MM.1S (cell line): ENCODE measurements at regions not wholly inside any gene's neighbourhood (a gene's known extent, or its start where the extent isn't known, plus 50 kb on each side); places are given as distances from the start of the nearest gene placed in this dataset.

Source experiments
- DNase-seq: peaks from one replicate; pipeline ENCODE4 v3.0.0-alpha.2; 2015
- H2AFZ ChIP-seq: fragments of 300-600 bp; sonication (generic); 2 replicates; pipeline ENCODE4 v1.6.0; 2016; ENCODE audit warnings: antibody characterized with exemption, low read length
- H3F3A ChIP-seq: fragments of 300-600 bp; sonication (generic); 2 replicates; pipeline ENCODE4 v1.6.1; 2016; ENCODE audit warnings: mild to moderate bottlenecking, antibody characterized with exemption, low read length, moderate library complexity, mixed read lengths; ENCODE audit not compliant: insufficient read depth
- H3K27ac ChIP-seq: fragments of 300-600 bp; sonication (generic); 2 replicates; pipeline ENCODE4 v1.5.1; 2016; ENCODE audit warnings: mild to moderate bottlenecking, low read length
- H3K27me3 ChIP-seq: fragments of 300-600 bp; sonication (generic); replicated peaks from 2 replicates; pipeline ENCODE4 v1.6.0; 2016; ENCODE audit warnings: low read length; ENCODE audit not compliant: insufficient read depth
- H3K36me3 ChIP-seq: fragments of 300-600 bp; sonication (generic); replicated peaks from 2 replicates; pipeline ENCODE4 v1.6.1; 2016; ENCODE audit warnings: mild to moderate bottlenecking, low read length, mixed read lengths; ENCODE audit not compliant: insufficient read depth
- H3K4me1 ChIP-seq: fragments of 300-600 bp; sonication (generic); 2 replicates; pipeline ENCODE4 v1.6.1; 2016; ENCODE audit warnings: low read length, mixed read lengths
- H3K4me2 ChIP-seq: fragments of 300-600 bp; sonication (generic); 2 replicates; pipeline ENCODE4 v1.6.0; 2016; ENCODE audit warnings: low read depth, low read length
- H3K4me3 ChIP-seq: fragments of 300-600 bp; sonication (generic); 2 replicates; pipeline ENCODE4 v1.5.1; 2016; ENCODE audit warnings: low read length, mixed read lengths
- H3K79me2 ChIP-seq: fragments of 300-600 bp; sonication (generic); 2 replicates; pipeline ENCODE4 v1.6.1; 2016; ENCODE audit warnings: mixed run types, low read length, mixed read lengths
- H3K9ac ChIP-seq: fragments of 300-600 bp; sonication (generic); 2 replicates; pipeline ENCODE4 v1.6.1; 2016; ENCODE audit warnings: low read length, mixed read lengths
- H3K9me2 ChIP-seq: fragments of 300-600 bp; sonication (generic); replicated peaks from 2 replicates; pipeline ENCODE4 v1.6.1; 2016; ENCODE audit warnings: mild to moderate bottlenecking, low read length, mixed read lengths; ENCODE audit not compliant: insufficient read depth
- H3K9me3 ChIP-seq: fragments of 300-600 bp; sonication (generic); replicated peaks from 2 replicates; pipeline ENCODE4 v1.6.1; 2016; ENCODE audit warnings: mild to moderate bottlenecking, low read length, mixed read lengths; ENCODE audit not compliant: insufficient read depth
- H4K20me1 ChIP-seq: fragments of 300-600 bp; sonication (generic); 2 replicates; pipeline ENCODE4 v1.6.1; 2016; ENCODE audit warnings: mild to moderate bottlenecking, low read length, moderate library complexity, mixed read lengths; ENCODE audit not compliant: insufficient read depth
- EZH2 ChIP-seq: fragments of 300-600 bp; sonication (generic); optimal IDR thresholded peaks from 2 replicates; pipeline ENCODE3; 2017; ENCODE audit warnings: low read depth, mild to moderate bottlenecking, antibody characterized with exemption, low read length, mixed read lengths
- EZH2phosphoT487 ChIP-seq: fragments of 300-600 bp; sonication (generic); IDR thresholded peaks from 2 replicates; pipeline ENCODE4 v1.6.1; 2018; ENCODE audit warnings: antibody characterized with exemption, low read length
- TF ChIP-seq, protein P1 (sequence below): fragments of 300-600 bp; sonication (generic); IDR thresholded peaks from 2 replicates; pipeline ENCODE4 v1.5.1; 2016; ENCODE audit warnings: antibody characterized with exemption, low read length, mixed read lengths

DNA sequence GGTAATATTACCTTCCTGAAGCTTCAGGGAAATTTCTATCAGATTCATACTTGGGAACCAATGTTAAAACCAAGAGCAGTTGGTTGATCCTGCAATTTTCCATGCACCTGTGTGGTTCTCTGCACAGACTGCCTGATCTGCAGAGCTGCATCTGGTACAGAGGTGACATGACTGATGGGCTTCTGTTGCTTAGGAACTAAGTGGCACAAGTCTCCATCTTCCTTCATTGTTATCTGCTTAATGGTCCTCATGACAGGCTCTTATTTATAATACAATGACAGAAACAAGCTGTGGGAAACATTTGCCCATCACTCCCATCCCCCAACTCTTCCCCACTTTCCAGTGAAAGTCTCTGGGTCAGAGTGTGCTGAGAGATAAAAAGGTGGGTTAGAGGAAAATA is 799.1 kb downstream of the TAF11L14 start:
- no peak overlapping the region for H2AFZ ChIP-seq
- no peak overlapping the region for H3K4me2 ChIP-seq
- no peaks in the 10 kb centered on the region for H3K79me2 ChIP-seq
- H3K9ac ChIP-seq, result no peak overlapping the region
- H3K4me1 ChIP-seq, result no peaks in the 10 kb centered on the region
- H3K27ac ChIP-seq, result no peak overlapping the region
- H4K20me1 ChIP-seq, result no peaks in the 10 kb centered on the region
- no peaks in the 10 kb centered on the region for H3K36me3 ChIP-seq
- no peaks in the 10 kb centered on the region for H3F3A ChIP-seq
- DNase-seq, result no peak
- no peaks in the 10 kb centered on the region for H3K9me2 ChIP-seq
- H3K9me3 ChIP-seq, result no peaks in the 10 kb centered on the region
- H3K4me3 ChIP-seq, result no peak overlapping the region
- no peak for TF ChIP-seq EZH2
- no peak for TF ChIP-seq EZH2phosphoT487
- TF ChIP-seq, protein P1, sequence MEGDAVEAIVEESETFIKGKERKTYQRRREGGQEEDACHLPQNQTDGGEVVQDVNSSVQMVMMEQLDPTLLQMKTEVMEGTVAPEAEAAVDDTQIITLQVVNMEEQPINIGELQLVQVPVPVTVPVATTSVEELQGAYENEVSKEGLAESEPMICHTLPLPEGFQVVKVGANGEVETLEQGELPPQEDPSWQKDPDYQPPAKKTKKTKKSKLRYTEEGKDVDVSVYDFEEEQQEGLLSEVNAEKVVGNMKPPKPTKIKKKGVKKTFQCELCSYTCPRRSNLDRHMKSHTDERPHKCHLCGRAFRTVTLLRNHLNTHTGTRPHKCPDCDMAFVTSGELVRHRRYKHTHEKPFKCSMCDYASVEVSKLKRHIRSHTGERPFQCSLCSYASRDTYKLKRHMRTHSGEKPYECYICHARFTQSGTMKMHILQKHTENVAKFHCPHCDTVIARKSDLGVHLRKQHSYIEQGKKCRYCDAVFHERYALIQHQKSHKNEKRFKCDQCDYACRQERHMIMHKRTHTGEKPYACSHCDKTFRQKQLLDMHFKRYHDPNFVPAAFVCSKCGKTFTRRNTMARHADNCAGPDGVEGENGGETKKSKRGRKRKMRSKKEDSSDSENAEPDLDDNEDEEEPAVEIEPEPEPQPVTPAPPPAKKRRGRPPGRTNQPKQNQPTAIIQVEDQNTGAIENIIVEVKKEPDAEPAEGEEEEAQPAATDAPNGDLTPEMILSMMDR, result no peak
- H3K27me3 ChIP-seq, result no peaks in the 10 kb centered on the region

DNA sequence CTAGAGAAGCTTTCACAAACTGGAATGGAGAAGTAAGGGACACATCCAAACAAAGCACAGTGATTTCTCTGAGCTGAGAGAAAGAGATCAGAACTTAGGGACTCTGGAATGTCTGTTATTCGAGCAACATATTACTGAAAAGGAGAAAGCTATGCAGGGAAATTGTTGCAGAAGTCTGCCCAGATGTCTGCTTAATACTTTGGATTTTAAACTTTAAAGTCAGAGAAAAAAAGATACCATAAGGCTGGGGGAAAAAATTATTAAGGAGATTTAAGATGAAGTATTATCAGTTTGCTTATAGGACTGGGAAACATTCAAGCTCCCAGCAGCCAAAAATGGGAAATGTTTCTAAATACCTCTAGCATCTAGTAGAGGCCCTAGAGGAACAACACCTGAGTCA is 803.9 kb downstream of the TAF11L14 start:
- Histone ChIP-seq H3K79me2 (no peaks in the 10 kb centered on the region), H3K36me3 (no peaks in the 10 kb centered on the region), H3K27me3 (no peaks in the 10 kb centered on the region), H4K20me1 (no peaks in the 10 kb centered on the region), H3K4me3 (no peak overlapping the region), H3K9ac (no peak overlapping the region), H3K4me1 (no peaks in the 10 kb centered on the region), H3F3A (no peaks in the 10 kb centered on the region), H3K27ac (no peak overlapping the region), H2AFZ (no peak overlapping the region), H3K9me2 (no peaks in the 10 kb centered on the region), H3K9me3 (no peaks in the 10 kb centered on the region), H3K4me2 (no peak overlapping the region)
- DNase-seq, result no peak
- TF ChIP-seq, protein P1, result no peak
- TF ChIP-seq EZH2phosphoT487 (no peak), EZH2 (no peak)

DNA sequence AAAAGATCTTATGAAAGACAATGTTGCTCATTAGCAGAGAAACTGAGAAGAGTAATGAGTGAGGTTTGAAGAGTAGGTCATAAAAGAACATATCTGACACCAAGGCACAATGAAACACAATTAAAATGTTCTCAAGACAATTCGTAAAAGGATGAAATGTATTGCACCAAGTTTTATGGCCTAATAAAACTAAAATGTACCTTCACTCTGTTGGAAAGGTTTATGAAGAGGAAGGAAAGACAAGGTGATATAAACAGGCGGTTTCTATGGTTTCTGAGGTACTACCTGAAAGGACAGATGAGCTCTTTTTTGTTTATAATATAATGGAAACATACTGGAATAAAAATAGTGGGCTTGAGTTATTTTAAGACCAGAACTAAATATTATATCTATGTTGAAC is 821.3 kb downstream of the TAF11L14 start:
- H3K4me1 ChIP-seq, result no peaks in the 10 kb centered on the region
- H3K9me3 ChIP-seq, result no peaks in the 10 kb centered on the region
- no peaks in the 10 kb centered on the region for H3K9me2 ChIP-seq
- no peaks in the 10 kb centered on the region for H3K36me3 ChIP-seq
- TF ChIP-seq, protein P1, result no peak
- TF ChIP-seq EZH2phosphoT487, result no peak
- no peak for TF ChIP-seq EZH2
- H3F3A ChIP-seq, result no peaks in the 10 kb centered on the region
- H3K4me2 ChIP-seq, result no peak overlapping the region
- no peaks in the 10 kb centered on the region for H3K27me3 ChIP-seq
- no peak overlapping the region for H3K9ac ChIP-seq
- no peaks in the 10 kb centered on the region for H4K20me1 ChIP-seq
- DNase-seq, result no peak
- no peak overlapping the region for H2AFZ ChIP-seq
- no peaks in the 10 kb centered on the region for H3K79me2 ChIP-seq
- no peak overlapping the region for H3K4me3 ChIP-seq
- H3K27ac ChIP-seq, result no peak overlapping the region
